HG02943 (cell line): ENCODE measurements at regions not wholly inside any gene's neighbourhood (a gene's known extent, or its start where the extent isn't known, plus 50 kb on each side); places are given as distances from the start of the nearest gene placed in this dataset.
"Not testable (repeated sequence)": the region's sequence is repeated elsewhere in the genome, so short reads cannot be mapped to it uniquely, and the experiment has no call there.

ENCODE experiments used
- ATAC-seq: cut with Tn5 transposase; IDR thresholded peaks from one replicate; pipeline ENCODE4 v1.9.1; 2021; ENCODE audit warnings: mild to moderate bottlenecking, low read depth, moderate library complexity; ENCODE audit not compliant: unreplicated experiment

- no peak for ATAC-seq
Measured at GRCh38 chr5:115439639-115440038, 104.9 kb downstream of the FEM1C start.

GRCh38 chr5:115439042-115439441 is 105.5 kb downstream of the FEM1C start:
- no peak for ATAC-seq

- no peak for ATAC-seq
Measured at GRCh38 chr5:115435778-115436712, 108.5 kb downstream of the FEM1C start.

- ATAC-seq = no peak
Measured at GRCh38 chr5:115435065-115435777, 109.4 kb downstream of the FEM1C start.

- no peak for ATAC-seq
Measured at GRCh38 chr5:115433918-115434317, 110.7 kb downstream of the FEM1C start.

GRCh38 chr5:115432691-115433090 is 111.9 kb downstream of the FEM1C start:
- ATAC-seq = no peak

GRCh38 chr5:115431116-115431515 is 113.5 kb downstream of the FEM1C start:
- ATAC-seq = no peak

GRCh38 chr5:115430374-115430773 is 114.2 kb downstream of the FEM1C start:
- ATAC-seq = no peak

- no peak for ATAC-seq
Measured at GRCh38 chr5:115429345-115429940, 115.1 kb downstream of the FEM1C start.

- no peak for ATAC-seq
Measured at GRCh38 chr5:115428676-115429075, 115.9 kb downstream of the FEM1C start.

GRCh38 chr5:115428248-115428647 is 116.3 kb downstream of the FEM1C start:
- no peak for ATAC-seq

- no peak for ATAC-seq
Measured at GRCh38 chr5:115424446-115424845, 120.1 kb downstream of the FEM1C start.

GRCh38 chr5:115424030-115424429 is 120.5 kb downstream of the FEM1C start:
- ATAC-seq = no peak

GRCh38 chr5:115423541-115423940 is 121.0 kb downstream of the FEM1C start:
- ATAC-seq = no peak

GRCh38 chr5:115423051-115423450 is 121.5 kb downstream of the FEM1C start:
- ATAC-seq = no peak

GRCh38 chr5:115420812-115421211 is 123.8 kb downstream of the FEM1C start:
- ATAC-seq = not testable (repeated sequence)

GRCh38 chr5:115419846-115420585 is 123.6 kb upstream of the CCDC112 start:
- no peak for ATAC-seq

- ATAC-seq = no peak
Measured at GRCh38 chr5:115418788-115419187, 122.3 kb upstream of the CCDC112 start.

- no peak for ATAC-seq
Measured at GRCh38 chr5:115417076-115417475, 120.6 kb upstream of the CCDC112 start.

- ATAC-seq = no peak
Measured at GRCh38 chr5:115415143-115415491, 118.7 kb upstream of the CCDC112 start.
